ENCODE measurements at regions not wholly inside any gene's neighbourhood (a gene's known extent, or its start where the extent isn't known, plus 50 kb on each side); places are given as distances from the start of the nearest gene placed in this dataset.

DNA sequence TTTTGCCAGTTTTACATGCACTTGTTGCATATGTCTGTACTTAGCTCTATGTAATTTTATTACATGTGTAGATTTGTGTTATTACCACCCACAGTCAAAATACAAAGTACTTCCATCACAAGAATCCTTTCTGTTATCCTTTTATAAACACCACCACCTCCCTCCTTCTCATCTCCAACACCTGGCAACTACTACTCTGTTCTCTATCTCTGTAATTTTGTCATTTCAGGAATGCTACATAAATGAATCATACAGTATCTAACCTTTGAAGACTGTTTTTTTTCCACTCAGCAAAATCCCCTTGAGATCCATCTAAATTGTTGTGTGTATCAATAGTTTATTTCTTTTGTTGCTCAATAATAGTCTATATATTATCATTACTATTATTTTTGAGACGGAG lies 64.5 kb upstream of the COP1 start:
- no peak overlapping the region for H3K27ac ChIP-seq
- TF ChIP-seq, protein P1, sequence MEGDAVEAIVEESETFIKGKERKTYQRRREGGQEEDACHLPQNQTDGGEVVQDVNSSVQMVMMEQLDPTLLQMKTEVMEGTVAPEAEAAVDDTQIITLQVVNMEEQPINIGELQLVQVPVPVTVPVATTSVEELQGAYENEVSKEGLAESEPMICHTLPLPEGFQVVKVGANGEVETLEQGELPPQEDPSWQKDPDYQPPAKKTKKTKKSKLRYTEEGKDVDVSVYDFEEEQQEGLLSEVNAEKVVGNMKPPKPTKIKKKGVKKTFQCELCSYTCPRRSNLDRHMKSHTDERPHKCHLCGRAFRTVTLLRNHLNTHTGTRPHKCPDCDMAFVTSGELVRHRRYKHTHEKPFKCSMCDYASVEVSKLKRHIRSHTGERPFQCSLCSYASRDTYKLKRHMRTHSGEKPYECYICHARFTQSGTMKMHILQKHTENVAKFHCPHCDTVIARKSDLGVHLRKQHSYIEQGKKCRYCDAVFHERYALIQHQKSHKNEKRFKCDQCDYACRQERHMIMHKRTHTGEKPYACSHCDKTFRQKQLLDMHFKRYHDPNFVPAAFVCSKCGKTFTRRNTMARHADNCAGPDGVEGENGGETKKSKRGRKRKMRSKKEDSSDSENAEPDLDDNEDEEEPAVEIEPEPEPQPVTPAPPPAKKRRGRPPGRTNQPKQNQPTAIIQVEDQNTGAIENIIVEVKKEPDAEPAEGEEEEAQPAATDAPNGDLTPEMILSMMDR (conservative IDR thresholded peaks at IDR 0.05): no peak
